Keratinocyte (primary cell): ENCODE measurements at regions not wholly inside any gene's neighbourhood (a gene's known extent, or its start where the extent isn't known, plus 50 kb on each side); places are given as distances from the start of the nearest gene placed in this dataset.

Experiments used
- DNase-seq: peaks from one replicate; pipeline ENCODE4 v3.0.0-alpha.2; 2011; ENCODE audit warnings: low read depth, missing footprints, low spot score
- FAIRE-seq: peaks from 2 replicates; lab custom pipeline; 2011; peaks lifted over from hg19 to GRCh38; lab: Jason Lieb, UNC
- H2AFZ ChIP-seq: 2 replicates; pipeline ENCODE4 v1.6.0; 2012; ENCODE audit warnings: low read length, control low read depth, inconsistent platforms; ENCODE audit not compliant: control insufficient read depth
- H3K27ac ChIP-seq: 2 replicates; pipeline ENCODE4 v1.5.1; 2011; ENCODE audit warnings: low read length; ENCODE audit not compliant: control insufficient read depth, insufficient read depth
- H3K27me3 ChIP-seq: 3 replicates; pipeline ENCODE4 v1.6.0; 2011; ENCODE audit warnings: low read length; ENCODE audit not compliant: control insufficient read depth, insufficient read depth; ENCODE audit errors: extremely low read depth
- H3K36me3 ChIP-seq, 2 experiments: 2 replicates in 1 of 2; 3 replicates in 1 of 2; pipeline ENCODE4 v1.5.1; 2011; ENCODE audit warnings: low read length in 2 of 2, mild to moderate bottlenecking in 1 of 2; ENCODE audit not compliant: control insufficient read depth in 2 of 2, insufficient read depth in 2 of 2; ENCODE audit errors: extremely low read depth in 1 of 2
- H3K4me1 ChIP-seq: 3 replicates; pipeline ENCODE4 v1.5.1; 2011; ENCODE audit warnings: low read length; ENCODE audit not compliant: control insufficient read depth, insufficient read depth; ENCODE audit errors: extremely low read depth
- H3K4me2 ChIP-seq: 3 replicates; pipeline ENCODE4 v1.6.0; 2011; ENCODE audit warnings: low read depth, low read length; ENCODE audit not compliant: control insufficient read depth, insufficient read depth; ENCODE audit errors: extremely low read depth
- H3K4me3 ChIP-seq, 3 experiments: fragments of 200-600 bp in 1 of 3; sonication (generic) in 1 of 3; 2 replicates in 2 of 3; 3 replicates in 1 of 3; pipeline ENCODE4 v1.5.1; 2011 to 2016; ENCODE audit warnings: low read length in 3 of 3, mild to moderate bottlenecking in 3 of 3, control low read depth in 2 of 3, inconsistent platforms in 1 of 3, low read depth in 1 of 3, mixed read lengths in 1 of 3, mixed run types in 1 of 3, moderate library complexity in 1 of 3; ENCODE audit not compliant: control insufficient read depth in 2 of 3, insufficient read depth in 2 of 3; ENCODE audit errors: extremely low read depth in 1 of 3
- H3K79me2 ChIP-seq: 2 replicates; pipeline ENCODE4 v1.6.0; 2012; ENCODE audit warnings: low read length; ENCODE audit not compliant: control insufficient read depth, insufficient read depth
- H3K9ac ChIP-seq: 3 replicates; pipeline ENCODE4 v1.6.0; 2011; ENCODE audit warnings: low read length; ENCODE audit not compliant: control insufficient read depth, insufficient read depth; ENCODE audit errors: extremely low read depth
- H3K9me1 ChIP-seq: 3 replicates; pipeline ENCODE4 v1.6.0; 2011; ENCODE audit warnings: low read length; ENCODE audit not compliant: control insufficient read depth, insufficient read depth; ENCODE audit errors: extremely low read depth
- H3K9me3 ChIP-seq: 2 replicates; pipeline ENCODE4 v1.5.1; 2012; ENCODE audit warnings: low read depth, low read length; ENCODE audit not compliant: control insufficient read depth
- H4K20me1 ChIP-seq: 3 replicates; pipeline ENCODE4 v1.6.0; 2011; ENCODE audit warnings: low read length; ENCODE audit not compliant: control insufficient read depth, insufficient read depth; ENCODE audit errors: extremely low read depth
- CTCF ChIP-seq, 3 experiments: IDR thresholded peaks in 1 of 3; conservative IDR thresholded peaks in 1 of 3; optimal IDR thresholded peaks in 1 of 3; 2 replicates in 2 of 3; 3 replicates in 1 of 3; pipeline versions ENCODE3 to v1.5.1; 2011; ENCODE audit warnings: low read length in 3 of 3, mild to moderate bottlenecking in 3 of 3, moderate library complexity in 2 of 3, control low read depth in 1 of 3, inconsistent platforms in 1 of 3; ENCODE audit not compliant: insufficient read depth in 2 of 3; ENCODE audit errors: extremely low read depth in 1 of 3
- EZH2 ChIP-seq: IDR thresholded peaks from one replicate; pipeline ENCODE4 v1.6.1; 2012; ENCODE audit warnings: inconsistent platforms, mild to moderate bottlenecking, low read length, moderate library complexity
- dilution Hi-C: fragments of 300-500 bp; cut with MboI; formaldehyde crosslinking; loops from one replicate; pipeline ENCODE4 v1.7.0; 2020; ENCODE audit warnings: low sequenced_read_pairs; ENCODE audit not compliant: extremely low pct_ligation_motif_present

GRCh38 chr12:105706973-105707334 lies 376.5 kb downstream of the C12orf75 start:
- Histone ChIP-seq H3K27ac (no peak overlapping the region), H3K9me1 (no peaks in the 10 kb centered on the region), H3K4me1 (no peaks in the 10 kb centered on the region), H3K9me3 (no peaks in the 10 kb centered on the region), H2AFZ (no peak overlapping the region), H3K27me3 (no peaks in the 10 kb centered on the region), H4K20me1 (no peaks in the 10 kb centered on the region), H3K36me3 (no peaks in the 10 kb centered on the region), H3K4me3 (no peak overlapping the region), H3K9ac (no peak overlapping the region), H3K79me2 (no peaks in the 10 kb centered on the region), H3K4me2 (no peak overlapping the region)
- dilution Hi-C loops: no loop called here
- DNase-seq: no peak
- FAIRE-seq: no peak
- TF ChIP-seq EZH2: no peak
- no peak for TF ChIP-seq CTCF (optimal IDR thresholded peaks at IDR 0.05 in 1 of 3, IDR thresholded peaks at IDR 0.05 in 1 of 3, conservative IDR thresholded peaks at IDR 0.05 in 1 of 3; ENCODE audit: extremely low read depth in 1 of 3, insufficient read depth in 2 of 3, low read length in 3 of 3)

- Histone ChIP-seq H2AFZ (no peak overlapping the region), H3K27ac (no peak overlapping the region), H3K79me2 (no peaks in the 10 kb centered on the region), H3K4me3 (no peak overlapping the region), H3K4me1 (no peaks in the 10 kb centered on the region), H4K20me1 (no peaks in the 10 kb centered on the region), H3K9ac (no peak overlapping the region), H3K36me3 (no peaks in the 10 kb centered on the region), H3K4me2 (no peak overlapping the region), H3K9me3 (no peaks in the 10 kb centered on the region), H3K27me3 (no peaks in the 10 kb centered on the region), H3K9me1 (no peaks in the 10 kb centered on the region)
- dilution Hi-C loops: no loop called here
- no peak for FAIRE-seq
- no peak for DNase-seq
- no peak for TF ChIP-seq EZH2
- TF ChIP-seq CTCF (optimal IDR thresholded peaks at IDR 0.05 in 1 of 3, IDR thresholded peaks at IDR 0.05 in 1 of 3, conservative IDR thresholded peaks at IDR 0.05 in 1 of 3; ENCODE audit: extremely low read depth in 1 of 3, insufficient read depth in 2 of 3, low read length in 3 of 3): no peak
These were observed 383.3 kb downstream of the C12orf75 start for GRCh38 chr12:105713606-105714305.
